Gastroesophageal sphincter (tissue), 4 donors: ENCODE measurements at regions not wholly inside any gene's neighbourhood (a gene's known extent, or its start where the extent isn't known, plus 50 kb on each side); places are given as distances from the start of the nearest gene placed in this dataset.

Experiments used
- ATAC-seq: fragments of 150-250 bp; one replicate; pipeline ENCODE4 v1.9.1; 2016; ENCODE audit warnings: mild to moderate bottlenecking, moderate library complexity
- H3K27ac ChIP-seq, 4 donors: fragments of 200-600 bp; sonication (generic) in 3 of 4; 1 replicate in 3 of 4; 2 replicates in 1 of 4; pipeline ENCODE4 v1.5.1; 2016 to 2019
- H3K27me3 ChIP-seq: fragments of 200-600 bp; sonication (generic); one replicate; pipeline ENCODE4 v1.5.1; 2019
- H3K36me3 ChIP-seq, 2 donors: fragments of 200-600 bp; sonication (generic); one replicate each; pipeline ENCODE4 v1.5.1; 2019; ENCODE audit warnings: control low read depth in 1 of 2
- H3K4me1 ChIP-seq, 3 donors: fragments of 200-600 bp; sonication (generic); 1 replicate in 2 of 3; 2 replicates in 1 of 3; pipeline ENCODE4 v1.5.1; 2016 to 2019; ENCODE audit warnings: control low read depth in 2 of 3
- H3K4me3 ChIP-seq, 2 donors: fragments of 200-600 bp; sonication (generic); one replicate each; pipeline ENCODE4 v1.5.1; 2019; ENCODE audit warnings: mild to moderate bottlenecking in 1 of 2, moderate library complexity in 1 of 2
- H3K9me3 ChIP-seq, 3 donors: fragments of 200-600 bp; sonication (generic); one replicate each; pipeline ENCODE4 v1.5.1; 2017 to 2019; ENCODE audit warnings: control low read depth in 2 of 3
- EP300 ChIP-seq: sonication (generic); formaldehyde crosslinking; IDR thresholded peaks from one replicate; pipeline ENCODE4 v1.6.1; 2017; ENCODE audit warnings: antibody characterized with exemption, mild to moderate bottlenecking
- POLR2A ChIP-seq, 2 donors: fragments of 450-650 bp; IDR thresholded peaks; one replicate each; pipeline ENCODE4 v1.6.1; 2017; ENCODE audit warnings: antibody characterized with exemption in 2 of 2, mild to moderate bottlenecking in 2 of 2, moderate library complexity in 1 of 2
- POLR2AphosphoS5 ChIP-seq: sonication (generic); formaldehyde crosslinking; IDR thresholded peaks from one replicate; pipeline ENCODE4 v1.6.1; 2017; ENCODE audit warnings: antibody characterized with exemption
- WGBS, 2 donors: methylation state at CpG; one replicate each; pipeline ENCODE4 v1.1.5; 2018; ENCODE audit warnings: low coverage in 1 of 2; 5-methylcytosine and 5-hydroxymethylcytosine counted together
- TF ChIP-seq, protein P1 (sequence below), 4 experiments: fragments of 200-600 bp in 2 of 4; fragments of 450-650 bp in 2 of 4; sonication (generic) in 1 of 4; IDR thresholded peaks; one replicate each; pipeline ENCODE4 v1.5.1; 2017 to 2019; ENCODE audit warnings: antibody characterized with exemption in 4 of 4, mild to moderate bottlenecking in 2 of 4, moderate library complexity in 2 of 4

DNA sequence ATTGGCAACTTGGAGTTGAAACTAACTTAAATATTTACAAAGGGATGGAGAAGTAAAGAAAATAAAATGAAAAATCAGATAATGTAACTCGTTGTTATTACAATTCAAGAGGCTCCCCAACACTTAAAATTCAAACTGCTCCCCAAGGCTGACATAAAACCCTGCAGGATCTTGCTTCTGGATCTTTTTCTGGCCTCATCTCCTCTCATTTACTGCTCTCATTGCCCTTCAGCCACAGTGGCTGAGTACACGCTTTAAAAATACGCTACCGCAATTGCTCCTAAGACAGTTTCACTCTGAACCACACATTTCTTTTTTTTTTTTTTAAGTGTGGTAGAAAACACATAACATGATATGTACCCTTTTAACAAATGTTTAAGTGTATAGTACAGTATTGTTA is 718.1 kb upstream of the ANO3 start:
- Histone ChIP-seq H3K36me3 (no peaks in the 10 kb centered on the region), H3K27me3 (no peaks in the 10 kb centered on the region), H3K9me3 (no peaks in the 10 kb centered on the region), H3K4me1 (no peaks in the 10 kb centered on the region), H3K4me3 (no peak overlapping the region), H3K27ac (no peak overlapping the region)
- no peak for ATAC-seq
- WGBS, 2 donors: 71 to 73% methylated on average over 4 of the region's 4 CpGs
- TF ChIP-seq POLR2AphosphoS5: no peak
- TF ChIP-seq, protein P1, sequence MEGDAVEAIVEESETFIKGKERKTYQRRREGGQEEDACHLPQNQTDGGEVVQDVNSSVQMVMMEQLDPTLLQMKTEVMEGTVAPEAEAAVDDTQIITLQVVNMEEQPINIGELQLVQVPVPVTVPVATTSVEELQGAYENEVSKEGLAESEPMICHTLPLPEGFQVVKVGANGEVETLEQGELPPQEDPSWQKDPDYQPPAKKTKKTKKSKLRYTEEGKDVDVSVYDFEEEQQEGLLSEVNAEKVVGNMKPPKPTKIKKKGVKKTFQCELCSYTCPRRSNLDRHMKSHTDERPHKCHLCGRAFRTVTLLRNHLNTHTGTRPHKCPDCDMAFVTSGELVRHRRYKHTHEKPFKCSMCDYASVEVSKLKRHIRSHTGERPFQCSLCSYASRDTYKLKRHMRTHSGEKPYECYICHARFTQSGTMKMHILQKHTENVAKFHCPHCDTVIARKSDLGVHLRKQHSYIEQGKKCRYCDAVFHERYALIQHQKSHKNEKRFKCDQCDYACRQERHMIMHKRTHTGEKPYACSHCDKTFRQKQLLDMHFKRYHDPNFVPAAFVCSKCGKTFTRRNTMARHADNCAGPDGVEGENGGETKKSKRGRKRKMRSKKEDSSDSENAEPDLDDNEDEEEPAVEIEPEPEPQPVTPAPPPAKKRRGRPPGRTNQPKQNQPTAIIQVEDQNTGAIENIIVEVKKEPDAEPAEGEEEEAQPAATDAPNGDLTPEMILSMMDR (IDR thresholded peaks at IDR 0.05): no peak

GRCh38 chr11:25615069-25615468 is 716.9 kb upstream of the ANO3 start:
- Histone ChIP-seq H3K36me3 (no peaks in the 10 kb centered on the region), H3K4me1 (no peaks in the 10 kb centered on the region), H3K27me3 (no peaks in the 10 kb centered on the region), H3K27ac (no peak overlapping the region), H3K9me3 (no peaks in the 10 kb centered on the region), H3K4me3 (no peak overlapping the region)
- no peak for ATAC-seq
- WGBS, 2 donors: 44 to 50% methylated on average over 2 of the region's 2 CpGs
- TF ChIP-seq EP300 (no peak), POLR2AphosphoS5 (no peak), POLR2A (IDR thresholded peaks at IDR 0.05) (no peak)
- TF ChIP-seq, protein P1 (IDR thresholded peaks at IDR 0.05): no peak

DNA sequence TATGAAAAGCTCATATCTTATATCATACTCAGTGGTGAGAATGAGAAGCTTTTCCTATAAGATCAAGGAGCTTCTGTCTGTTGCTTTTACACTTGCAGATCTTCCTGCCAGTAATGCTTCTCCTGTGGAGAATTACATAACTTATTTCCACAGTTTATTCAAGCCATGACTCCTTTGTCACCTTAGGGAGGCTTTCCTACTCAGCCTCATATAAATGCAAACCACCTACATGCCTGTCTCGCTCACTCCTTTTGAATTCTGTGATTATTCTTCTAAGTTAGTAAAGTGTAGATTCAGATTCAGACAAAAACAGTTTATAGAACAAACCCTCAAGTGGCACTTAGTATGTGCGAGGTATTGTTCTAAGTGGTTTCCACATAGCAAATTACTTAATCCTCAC is 716.1 kb upstream of the ANO3 start:
- ATAC-seq: no peak
- H3K9me3 ChIP-seq: no peaks in the 10 kb centered on the region

DNA sequence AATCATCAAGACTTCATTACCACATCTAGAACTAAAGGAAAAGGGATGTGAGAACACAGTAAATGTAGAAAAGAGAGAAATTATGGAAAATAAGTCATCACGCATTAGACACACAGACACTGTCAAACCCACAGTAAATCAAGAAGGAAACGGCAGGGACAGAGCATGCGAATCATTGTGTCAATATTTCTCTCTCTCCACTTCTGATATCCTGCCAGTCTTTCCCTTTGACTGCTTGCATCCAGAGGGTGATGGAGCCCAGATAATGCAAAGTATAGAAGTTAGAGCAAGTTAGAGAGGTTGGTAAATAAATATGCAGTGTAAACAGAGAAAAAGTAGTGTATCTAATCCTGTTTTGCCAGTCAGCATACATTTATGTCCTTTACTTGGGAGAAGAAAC is 706.8 kb upstream of the ANO3 start:
- ATAC-seq: no peak
- Histone ChIP-seq H3K36me3 (no peaks in the 10 kb centered on the region), H3K4me3 (no peak overlapping the region), H3K4me1 (no peaks in the 10 kb centered on the region), H3K27me3 (no peaks in the 10 kb centered on the region), H3K27ac (no peak overlapping the region), H3K9me3 (no peaks in the 10 kb centered on the region)
- TF ChIP-seq POLR2A (IDR thresholded peaks at IDR 0.05) (no peak), EP300 (no peak), POLR2AphosphoS5 (no peak)
- TF ChIP-seq, protein P1 (IDR thresholded peaks at IDR 0.05): no peak
- 92 to 97% methylated on average over 3 of the region's 3 CpGs for WGBS, 2 donors

More for the DNA sequence above, 716.1 kb upstream of the ANO3 start:
- Histone ChIP-seq H3K4me3 (no peak overlapping the region), H3K4me1 (no peaks in the 10 kb centered on the region), H3K27me3 (no peaks in the 10 kb centered on the region), H3K27ac (no peak overlapping the region), H3K36me3 (no peaks in the 10 kb centered on the region)
- TF ChIP-seq EP300 (no peak), POLR2A (IDR thresholded peaks at IDR 0.05) (no peak), POLR2AphosphoS5 (no peak)
- TF ChIP-seq, protein P1 (IDR thresholded peaks at IDR 0.05): no peak
- 82 to 93% methylated on average over 2 of the region's 2 CpGs for WGBS, 2 donors

DNA sequence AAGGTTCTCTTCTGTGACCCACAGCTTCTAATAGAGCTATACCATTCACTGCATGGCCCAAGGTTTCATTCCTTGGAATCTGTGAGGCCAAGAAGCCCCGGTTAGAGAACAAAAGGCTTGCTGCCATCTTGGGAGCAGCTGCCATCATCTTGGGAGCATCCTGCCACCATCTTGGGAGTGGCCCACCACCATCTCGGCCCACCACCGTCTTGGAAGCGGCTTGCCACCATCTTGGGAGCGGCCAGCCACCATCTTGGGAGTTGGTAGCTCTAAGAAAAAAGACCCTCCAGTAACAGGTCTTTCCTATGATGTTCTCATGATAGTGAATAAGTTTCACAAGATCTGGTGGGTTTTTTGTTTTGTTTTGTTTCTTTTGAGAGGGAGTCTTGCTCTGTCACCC is 703.9 kb upstream of the ANO3 start:
- no peaks in the 10 kb centered on the region for H3K27me3 ChIP-seq
- no peak for ATAC-seq
- no peaks in the 10 kb centered on the region for H3K36me3 ChIP-seq
- H3K4me3 ChIP-seq: no peak overlapping the region
- TF ChIP-seq POLR2AphosphoS5: no peak
- 95% methylated on average over 4 of the region's 5 CpGs; no CpG with 5 or more reads in 1 of the 2 donors for WGBS, 2 donors
- H3K9me3 ChIP-seq: no peaks in the 10 kb centered on the region
- H3K27ac ChIP-seq: no peak overlapping the region
- H3K4me1 ChIP-seq: no peaks in the 10 kb centered on the region
